D341Med (cell line): ENCODE measurements at regions not wholly inside any gene's neighbourhood (a gene's known extent, or its start where the extent isn't known, plus 50 kb on each side); places are given as distances from the start of the nearest gene placed in this dataset.
"Not testable (repeated sequence)": the region's sequence is repeated elsewhere in the genome, so short reads cannot be mapped to it uniquely, and the experiment has no call there.

Experiments used
- DNase-seq: peaks from one replicate; pipeline ENCODE4 v3.0.0; 2012; ENCODE audit warnings: low spot score

DNA sequence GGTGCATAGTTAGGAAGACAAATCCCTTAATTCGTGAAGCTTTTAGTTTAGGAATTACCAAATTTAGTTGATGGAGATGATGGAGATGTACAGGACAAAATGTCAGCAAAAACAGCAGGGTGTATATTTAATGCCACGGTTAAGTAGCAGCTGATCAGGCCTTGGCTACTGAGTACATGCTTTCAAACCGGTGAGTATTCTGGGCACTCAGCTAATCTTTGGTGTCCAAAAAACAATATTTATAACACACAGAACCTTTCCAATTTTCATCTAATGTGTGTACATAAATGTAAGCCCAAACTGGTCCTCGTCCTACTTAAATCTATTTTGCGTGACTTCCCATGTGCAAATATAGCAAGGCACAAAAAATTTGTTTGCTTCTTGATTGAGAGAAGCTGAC, 703.4 kb upstream of the LINC00305 start:
- DNase-seq = no peak

DNA sequence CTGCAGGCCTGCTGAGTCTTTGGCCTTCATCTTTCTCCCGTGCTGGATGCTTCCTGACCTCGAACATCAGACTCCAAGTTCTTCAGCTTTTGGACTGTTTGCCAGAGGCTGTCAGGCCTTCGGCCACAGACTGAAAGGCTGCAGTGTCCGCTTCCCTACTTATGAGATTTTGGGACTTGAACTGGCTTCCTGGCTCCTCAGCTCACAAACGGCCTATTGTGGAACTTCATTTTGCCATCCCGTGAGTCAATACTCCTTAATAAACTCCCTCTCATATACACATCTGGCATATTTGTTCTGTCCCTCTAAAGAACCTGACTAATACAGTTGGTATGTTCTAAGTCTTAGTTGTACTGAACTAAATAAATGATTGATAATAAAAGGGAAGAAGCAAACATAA, 702.8 kb upstream of the LINC00305 start:
- DNase-seq = no peak

DNA sequence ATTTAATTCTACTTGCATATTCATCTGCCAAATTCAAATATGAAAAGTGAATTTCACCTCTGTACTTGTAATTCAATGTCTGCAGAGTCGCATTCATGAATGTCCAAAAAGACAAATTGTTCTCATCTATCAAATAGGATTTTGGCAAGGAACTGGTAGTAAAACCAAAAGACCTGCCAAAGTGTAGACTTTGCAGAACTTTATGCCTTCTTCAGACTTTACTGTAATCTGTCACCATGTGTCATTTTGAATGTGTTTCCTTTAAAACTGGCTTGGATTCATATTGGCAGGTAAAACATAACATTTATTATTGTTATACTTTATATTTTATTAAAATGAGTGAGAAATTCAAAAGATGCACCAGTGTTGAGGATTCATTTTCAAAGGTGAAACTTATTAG, 701.9 kb upstream of the LINC00305 start:
- DNase-seq = no peak

DNA sequence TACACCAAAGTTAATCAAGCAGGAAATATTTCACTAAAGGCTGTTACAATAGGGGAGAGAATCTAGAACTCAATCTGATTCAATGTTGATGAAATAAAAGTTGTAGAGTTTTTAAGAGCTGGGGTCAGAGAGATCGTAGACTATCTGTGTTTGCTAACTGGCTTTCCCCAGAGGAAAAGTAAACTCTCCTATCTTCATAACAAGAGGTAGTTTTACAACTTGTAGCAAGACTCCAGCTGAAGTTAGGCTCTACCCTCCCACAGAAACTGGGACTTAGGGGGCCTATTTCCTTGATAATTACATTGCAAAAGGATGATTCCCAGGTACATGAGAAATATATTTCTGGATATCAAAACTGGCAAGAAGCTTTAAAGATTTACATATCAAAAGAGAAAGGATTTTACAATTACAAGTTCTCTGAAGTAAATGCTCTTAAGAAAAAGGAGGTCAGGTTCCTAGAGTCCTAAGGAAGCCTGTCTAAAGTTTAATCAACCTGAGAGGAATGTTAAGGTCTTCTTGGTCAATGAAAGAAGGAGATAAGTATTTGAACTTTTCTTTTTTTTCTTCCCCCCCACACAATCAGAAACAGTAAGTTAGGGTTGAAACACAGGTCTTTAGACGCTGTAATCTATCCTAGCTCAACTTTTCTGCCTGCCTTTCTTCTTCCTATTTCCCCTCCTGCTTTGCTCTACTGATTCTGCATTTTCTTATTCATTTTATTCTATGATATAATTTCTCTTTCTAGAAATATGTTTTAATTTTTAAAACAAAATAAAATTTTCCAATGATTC, 692.2 kb upstream of the LINC00305 start:
- DNase-seq = no peak

DNA sequence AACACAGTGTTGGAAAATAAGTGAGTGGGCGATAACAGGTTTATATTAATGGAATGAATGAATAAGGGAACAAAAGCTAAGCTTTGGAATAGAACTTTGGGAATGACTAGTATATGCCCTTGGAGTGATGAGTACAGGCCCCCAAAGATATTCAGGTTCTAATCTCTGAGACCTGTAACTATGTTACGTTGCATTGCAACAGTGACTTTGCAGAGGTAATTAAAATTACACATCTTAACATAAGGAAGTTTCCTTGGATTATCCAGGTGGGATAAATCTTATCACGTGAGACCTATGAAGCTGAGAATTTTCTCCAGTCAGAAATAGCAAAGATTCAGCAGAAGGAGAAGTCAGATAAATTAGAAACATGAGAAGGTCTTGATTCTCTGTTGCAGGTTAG, 661.5 kb upstream of the LINC00305 start:
- DNase-seq = no peak

DNA sequence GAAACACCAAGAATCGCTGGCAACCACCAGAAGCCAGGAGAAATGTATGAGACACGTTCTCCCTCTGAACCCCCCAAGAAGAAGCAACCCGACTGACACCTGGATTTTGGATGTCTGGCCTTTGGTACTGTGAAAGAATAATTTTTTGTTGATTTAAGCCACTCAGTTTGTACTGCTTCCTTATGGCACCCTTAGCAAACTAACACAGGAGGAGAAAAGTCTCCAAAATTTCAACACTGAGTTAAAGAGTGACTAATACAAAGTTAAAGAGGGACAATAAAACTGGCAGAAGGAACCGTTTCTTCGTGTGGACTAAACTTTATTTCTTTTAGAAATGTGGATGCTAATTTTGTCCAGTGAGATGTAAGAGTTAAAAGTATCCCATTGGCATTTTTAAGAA, 660.9 kb upstream of the LINC00305 start:
- DNase-seq = no peak

DNA sequence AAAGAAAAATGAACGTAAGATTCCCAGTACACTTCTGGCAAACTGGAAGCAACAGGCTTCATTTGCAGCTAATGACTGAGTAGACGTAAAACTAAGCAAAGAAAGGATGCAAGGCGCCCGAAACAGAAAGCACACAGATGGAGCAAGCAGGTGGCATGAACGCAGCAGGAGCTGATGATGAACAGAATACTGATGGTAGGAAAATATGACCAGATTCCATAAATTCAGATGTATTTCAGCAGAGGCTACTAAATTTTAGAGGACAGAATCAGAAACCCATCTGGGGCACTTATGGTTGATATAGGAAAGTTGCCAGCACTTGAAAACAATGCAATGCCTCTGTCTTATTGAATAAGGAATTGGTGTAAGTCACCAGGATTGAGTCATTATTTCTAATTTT, 658.7 kb upstream of the LINC00305 start:
- no peak for DNase-seq

DNA sequence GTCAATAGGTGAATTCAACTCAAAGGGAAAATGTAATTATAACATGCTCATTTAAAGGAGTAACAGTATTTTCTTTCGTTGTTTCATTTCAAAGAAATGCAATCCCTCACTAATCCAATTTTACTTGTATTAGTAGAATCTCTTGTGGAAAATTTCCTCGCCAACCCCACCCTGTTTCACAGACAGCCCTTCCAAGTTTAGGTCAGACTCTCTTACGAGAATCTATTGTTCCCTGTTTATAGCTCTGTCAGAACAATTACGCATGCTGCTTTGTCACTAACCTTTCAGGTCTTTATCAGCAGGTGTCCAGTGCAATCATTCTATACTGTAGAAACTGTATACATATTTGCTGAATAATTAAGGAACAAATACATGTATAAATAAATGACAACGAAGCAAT, 657.8 kb upstream of the LINC00305 start:
- DNase-seq = no peak

DNA sequence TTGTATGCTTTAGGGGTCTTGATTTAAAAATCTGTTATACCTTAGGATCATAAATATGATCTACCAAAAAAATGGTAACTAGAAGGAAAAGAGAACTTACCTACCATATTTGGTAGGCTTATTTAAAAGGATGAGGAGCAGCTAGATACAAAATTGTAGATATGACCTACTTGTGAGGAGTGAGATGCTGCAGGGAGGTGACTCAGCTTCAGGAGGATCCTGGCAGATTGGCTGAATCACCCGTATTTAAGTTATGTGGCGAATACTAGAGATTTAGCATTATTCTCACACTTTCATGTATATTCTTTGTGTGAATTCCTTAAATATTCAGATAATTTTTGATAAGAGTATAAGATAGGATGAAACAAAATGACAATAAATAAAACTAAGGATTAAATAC, 657.3 kb upstream of the LINC00305 start:
- DNase-seq = no peak

DNA sequence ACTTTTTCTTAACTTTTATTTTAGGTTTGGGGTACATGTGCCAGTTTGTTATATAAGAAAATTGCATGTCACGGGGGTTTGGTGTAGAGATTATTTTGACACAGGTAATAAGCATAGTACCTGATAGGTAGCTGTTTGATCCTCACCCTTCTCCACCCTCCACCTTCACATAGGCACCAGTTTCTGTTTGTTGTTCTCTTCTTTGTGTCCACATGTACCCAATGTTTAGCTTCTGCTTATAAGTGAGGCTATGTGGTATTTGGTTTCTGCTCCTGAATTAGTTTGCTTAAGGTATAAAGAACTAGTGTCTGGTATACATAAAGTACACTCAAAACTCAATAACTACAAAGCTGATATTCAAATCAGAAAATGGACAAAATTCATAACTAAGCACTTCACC, 654.6 kb upstream of the LINC00305 start:
- no peak for DNase-seq

DNA sequence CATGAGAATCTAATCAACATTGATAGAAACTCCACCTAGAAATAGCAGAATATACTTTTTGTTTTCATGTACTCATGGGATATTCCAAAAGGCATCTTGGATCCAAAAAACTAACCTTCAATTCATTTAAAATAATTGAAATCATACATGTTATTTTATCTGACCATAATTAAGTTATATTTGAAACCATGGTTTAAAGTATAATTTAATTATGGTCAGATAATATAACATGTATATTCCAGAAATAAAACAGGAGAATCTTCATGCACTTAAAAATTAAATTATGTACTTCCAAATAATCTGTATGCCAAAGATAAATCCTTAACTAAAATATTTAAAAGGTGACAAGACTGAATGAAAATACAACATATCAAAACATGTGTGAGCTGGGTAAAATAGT, 651.3 kb upstream of the LINC00305 start:
- DNase-seq = no peak

DNA sequence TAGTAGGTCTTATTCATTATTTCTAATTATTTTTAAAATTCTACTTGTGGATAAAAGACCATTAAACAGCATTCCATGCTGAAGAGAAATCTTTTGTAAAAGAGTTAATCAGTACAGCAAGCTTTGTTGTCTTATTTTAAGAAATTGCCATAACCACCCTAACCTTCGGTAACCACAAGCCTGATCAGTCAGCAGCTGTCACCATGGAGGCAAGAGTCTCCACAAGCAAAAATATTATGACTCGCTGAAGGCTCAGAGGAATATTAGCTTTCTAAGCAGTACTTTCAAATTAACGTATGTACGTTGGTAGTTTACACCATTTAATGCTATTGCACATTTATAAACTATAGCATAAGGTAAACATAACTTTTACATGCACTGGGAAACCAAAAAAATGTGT, 650.5 kb upstream of the LINC00305 start:
- DNase-seq = no peak

DNA sequence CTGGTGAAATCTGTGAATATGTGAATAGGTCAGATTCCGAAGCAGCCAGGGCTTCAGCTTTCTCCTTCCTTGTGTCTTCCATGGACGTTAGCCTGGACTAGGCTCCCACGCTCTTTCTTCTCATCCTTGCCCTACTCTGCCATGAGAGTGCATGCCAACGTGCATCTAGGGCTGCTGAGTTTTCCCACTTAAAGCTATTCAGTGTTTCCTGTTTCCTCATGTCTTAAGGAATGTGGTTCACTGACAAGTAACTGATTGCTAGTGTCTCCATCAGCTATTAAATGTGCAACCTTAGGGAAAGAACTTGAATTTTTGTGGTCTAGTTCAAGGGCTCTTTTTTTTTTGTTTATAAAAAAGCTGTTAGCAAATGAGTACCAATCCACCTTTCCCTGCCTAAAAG, 642.3 kb upstream of the LINC00305 start:
- DNase-seq = no peak

DNA sequence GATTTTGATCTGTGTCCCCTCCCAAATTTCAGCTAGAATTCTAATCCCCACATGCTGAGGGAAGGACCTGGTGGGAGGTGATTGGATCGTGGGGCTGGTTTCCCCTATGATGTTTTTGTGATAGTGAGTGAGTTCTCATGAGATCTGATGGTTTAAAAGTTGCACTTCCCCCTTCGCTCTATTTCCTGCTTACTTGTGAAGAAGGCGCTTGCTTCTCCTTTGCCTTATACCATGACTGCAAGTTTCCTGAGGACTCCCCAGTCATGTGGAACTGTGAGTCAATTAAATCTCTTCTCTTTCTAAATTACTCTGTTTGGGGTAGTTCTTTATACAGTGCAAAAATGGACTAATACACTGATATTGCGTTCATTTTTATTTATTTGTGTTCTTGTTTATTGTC, 636.8 kb upstream of the LINC00305 start:
- no peak for DNase-seq

DNA sequence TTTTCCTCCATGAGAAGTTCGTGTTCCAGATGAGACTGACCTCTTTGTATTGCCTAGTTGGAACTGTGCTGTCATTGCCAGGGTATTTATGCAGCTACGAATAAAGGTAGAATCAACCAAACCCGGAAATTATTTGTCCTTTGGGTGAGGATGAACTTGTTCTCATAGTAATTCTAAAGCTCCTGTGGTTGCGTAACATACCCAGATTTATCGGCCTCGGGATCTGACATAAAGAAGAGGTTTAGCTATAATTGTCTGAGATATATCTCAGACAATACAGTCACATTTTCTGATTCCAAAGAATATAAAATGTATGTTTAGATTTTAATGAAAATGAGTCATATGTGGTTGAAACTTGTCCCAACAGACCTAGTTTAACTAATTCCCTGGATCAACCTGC, 628.7 kb upstream of the LINC00305 start:
- no peak for DNase-seq

DNA sequence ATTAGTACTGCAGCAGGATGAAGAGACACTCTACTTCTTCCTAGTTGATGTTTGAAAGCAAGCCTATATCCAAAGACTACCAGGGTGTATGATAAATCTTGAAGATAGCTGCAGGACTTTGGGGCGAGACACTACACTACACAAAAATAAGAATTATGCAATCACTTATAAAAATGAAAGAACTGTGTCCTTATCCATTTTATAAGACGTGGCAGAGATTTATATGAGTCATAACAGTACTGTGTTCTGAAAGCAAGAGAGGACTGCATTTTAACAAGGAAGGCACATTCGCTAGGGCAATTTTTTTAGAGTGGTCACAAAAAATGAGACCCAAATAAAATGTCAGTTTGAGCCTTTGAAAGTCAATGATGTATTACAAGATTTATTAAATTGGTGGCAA, 617.0 kb upstream of the LINC00305 start:
- no peak for DNase-seq

DNA sequence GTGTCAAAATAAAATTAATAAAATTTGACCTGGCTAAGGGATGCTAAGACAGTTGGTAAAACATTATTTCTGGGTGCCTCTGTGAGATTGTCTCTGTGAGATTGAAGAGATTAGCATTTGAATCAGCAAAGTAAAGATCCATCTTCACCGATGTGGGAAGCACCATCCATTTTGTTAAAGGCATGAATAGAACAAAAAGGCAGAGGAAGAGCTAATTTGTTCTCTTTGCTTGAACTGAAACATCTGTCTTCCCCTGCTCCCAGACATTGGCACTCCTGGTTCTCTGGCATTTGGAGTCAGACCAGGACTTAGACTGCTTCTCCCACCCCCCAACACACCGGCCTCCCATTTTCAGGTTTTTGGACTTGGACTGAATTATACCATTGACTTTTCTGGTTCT, 603.8 kb upstream of the LINC00305 start:
- DNase-seq = no peak

DNA sequence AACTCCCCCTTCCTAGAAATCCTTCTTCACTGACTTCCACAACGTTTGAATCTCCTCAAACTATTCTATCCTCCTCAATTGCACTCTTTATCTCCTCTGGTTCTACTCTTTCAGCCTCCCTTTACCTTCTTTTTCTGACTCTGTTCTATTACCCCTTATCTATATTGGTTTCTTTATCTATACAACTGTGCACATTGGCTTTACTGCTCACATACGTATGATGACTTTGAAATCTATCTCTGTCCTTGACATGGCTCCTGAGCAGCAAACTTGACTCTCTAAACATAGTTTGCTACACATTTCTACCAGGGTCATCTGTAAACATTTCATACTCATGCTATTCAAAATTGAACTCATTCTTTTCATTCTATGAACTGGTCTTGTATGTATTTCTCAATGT, 601.0 kb upstream of the LINC00305 start:
- DNase-seq = no peak

DNA sequence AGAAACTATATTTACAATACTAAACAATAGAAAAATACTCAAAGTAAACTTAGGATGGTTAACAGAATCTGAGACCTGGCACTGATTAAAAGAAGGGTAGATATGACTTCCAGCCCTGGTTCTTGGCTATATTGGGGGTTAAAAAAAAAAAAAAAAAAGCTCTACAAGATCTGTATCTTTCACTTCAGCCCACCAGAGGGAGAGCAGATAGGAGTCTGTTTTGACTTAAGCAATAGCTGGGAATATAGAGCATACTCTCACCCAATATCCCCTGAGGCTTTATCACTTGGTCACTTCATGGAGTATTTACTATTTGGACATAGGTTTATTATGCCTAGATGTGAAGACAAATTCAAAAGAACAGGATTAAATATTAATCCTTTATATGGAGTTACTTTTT, 598.9 kb upstream of the LINC00305 start:
- no peak for DNase-seq

DNA sequence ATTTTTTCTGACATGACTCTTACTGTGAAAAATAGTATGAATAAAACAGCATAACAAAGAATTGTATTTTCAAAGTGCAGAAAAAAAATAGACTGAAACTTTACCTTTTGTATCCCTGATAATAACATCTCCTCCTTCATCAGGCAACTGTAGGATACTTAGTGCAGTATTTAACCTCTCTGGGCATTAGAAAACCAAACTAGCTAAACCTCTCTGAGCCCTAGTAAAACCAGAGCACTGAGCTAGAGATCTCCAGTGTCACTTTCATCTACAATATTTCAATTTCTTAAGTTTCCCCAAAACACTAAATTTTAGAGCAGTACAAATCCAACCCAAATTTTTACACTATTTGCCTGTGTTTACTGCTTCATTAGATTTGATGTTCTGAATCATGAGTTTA, 594.0 kb upstream of the LINC00305 start:
- DNase-seq = no peak

DNA sequence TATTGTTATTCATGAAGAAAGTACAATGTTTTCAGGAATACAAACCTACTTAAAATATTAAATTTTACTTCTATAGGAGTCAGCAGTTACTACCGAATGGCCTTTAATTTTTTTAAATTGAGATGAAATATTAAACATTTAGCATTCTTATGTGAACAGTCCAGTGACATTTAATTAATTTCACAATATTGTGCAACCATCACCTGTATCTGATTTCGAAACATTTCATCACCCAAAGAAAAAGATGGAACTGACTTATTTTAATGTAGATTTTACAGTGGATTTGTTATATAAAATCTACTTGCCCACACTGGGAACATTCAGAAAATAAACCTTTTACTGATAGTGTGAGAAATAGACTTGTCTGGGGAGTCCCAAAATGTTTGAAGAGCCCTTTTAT, 585.2 kb upstream of the LINC00305 start:
- no peak for DNase-seq

DNA sequence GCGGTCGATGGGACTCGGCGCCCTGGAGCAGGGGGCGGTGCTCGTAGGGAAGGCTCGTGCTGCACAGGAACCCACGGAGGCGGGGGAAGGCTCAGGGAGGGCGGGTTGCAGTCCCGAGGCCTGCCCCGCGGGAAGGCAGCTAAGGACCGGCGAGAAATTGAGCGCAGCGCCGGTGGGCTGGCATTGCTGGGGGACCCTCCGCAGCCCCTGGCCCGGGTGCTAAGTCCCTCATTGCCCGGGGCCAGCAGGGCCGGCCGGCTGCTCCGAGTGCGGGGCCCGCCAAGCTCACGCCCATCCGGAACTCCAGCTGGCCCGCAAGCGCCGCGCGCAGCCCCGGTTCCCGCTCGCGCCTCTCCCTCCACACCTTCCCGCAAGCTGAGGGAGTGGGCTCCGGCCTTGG, 576.8 kb upstream of the LINC00305 start:
- not testable (repeated sequence) for DNase-seq

DNA sequence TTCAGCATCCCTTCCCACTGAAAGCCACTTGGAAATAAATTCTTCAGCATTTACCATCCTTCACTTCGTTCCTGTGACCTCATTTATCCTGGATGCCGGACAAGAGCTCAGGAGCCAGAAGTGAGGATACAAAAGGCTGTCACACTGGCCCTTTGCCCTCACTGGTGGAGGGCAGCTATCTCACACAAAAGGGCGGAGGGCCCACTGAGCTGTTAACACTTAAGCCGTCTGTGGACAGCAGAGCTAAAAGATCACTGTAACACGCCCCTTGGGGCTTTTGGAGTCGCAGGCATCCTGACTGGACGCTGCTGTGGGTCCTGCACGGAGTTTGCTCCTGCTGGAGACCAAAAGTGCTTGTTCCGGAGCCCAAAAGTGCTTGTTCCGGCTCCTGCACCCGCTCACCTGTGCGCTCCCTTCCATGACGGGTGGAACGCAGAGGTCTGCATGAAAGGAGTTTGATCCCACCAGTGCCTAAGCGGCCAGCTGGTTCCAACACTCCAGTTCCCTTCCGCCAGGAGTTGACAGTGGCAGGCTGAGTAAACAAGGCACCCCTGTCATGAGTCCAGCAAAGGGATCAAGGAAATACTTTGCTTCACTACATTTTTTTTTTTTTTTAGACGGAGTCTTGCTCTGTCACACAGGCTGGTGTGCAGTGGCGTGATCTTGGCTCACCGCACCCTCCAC, 572.0 kb upstream of the LINC00305 start:
- no peak for DNase-seq

DNA sequence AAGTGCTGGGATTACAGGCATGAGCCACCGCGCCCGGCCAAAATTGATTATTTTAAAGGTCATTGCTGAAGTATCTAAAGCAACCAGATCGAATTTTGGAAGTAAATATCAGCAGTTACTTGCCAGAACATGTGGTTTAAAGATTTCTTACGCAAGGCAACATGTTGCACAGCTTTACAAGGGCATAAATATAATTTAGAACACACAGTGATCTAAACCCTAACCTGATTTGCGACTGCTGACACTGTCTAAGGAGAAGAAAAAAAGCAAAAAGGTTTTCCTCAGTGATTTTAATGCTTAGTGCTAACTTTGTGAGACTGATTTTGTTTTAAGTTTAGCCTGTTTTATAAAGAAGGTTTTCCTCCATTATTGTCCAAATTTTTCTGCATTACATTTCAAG, 569.9 kb upstream of the LINC00305 start:
- DNase-seq = no peak
